Ovary (tissue), 7 donors: ENCODE measurements at regions not wholly inside any gene's neighbourhood (a gene's known extent, or its start where the extent isn't known, plus 50 kb on each side); places are given as distances from the start of the nearest gene placed in this dataset.

Experiments used
- DNase-seq, 5 donors: peaks; one replicate each; pipeline ENCODE4 v3.0.0-alpha.2; 2019 to 2020
- H3K27ac ChIP-seq, 2 donors: fragments of 200-600 bp; one replicate each; pipeline versions ENCODE4 v1.5.1 to v1.8.0; 2019 to 2022
- H3K27me3 ChIP-seq: fragments of 200-600 bp; one replicate; pipeline ENCODE4 v1.8.0; 2022
- H3K36me3 ChIP-seq: fragments of 200-600 bp; sonication (generic); one replicate; pipeline ENCODE4 v1.5.1; 2019
- H3K4me1 ChIP-seq: one replicate; pipeline ENCODE4 v1.8.1; 2013; ENCODE audit warnings: mild to moderate bottlenecking, moderate library complexity; ENCODE audit not compliant: insufficient read depth
- H3K4me3 ChIP-seq: fragments of 200-600 bp; sonication (generic); one replicate; pipeline ENCODE4 v1.5.1; 2017
- H3K9me3 ChIP-seq, 2 donors: fragments of 200-600 bp in 1 of 2; sonication (generic) in 1 of 2; one replicate each; pipeline versions ENCODE4 v1.5.1 to v1.8.1; 2013 to 2019; ENCODE audit warnings: mild to moderate bottlenecking in 1 of 2, moderate library complexity in 1 of 2
- EP300 ChIP-seq: sonication (generic); formaldehyde crosslinking; IDR thresholded peaks from one replicate; pipeline ENCODE4 v1.6.1; 2017; ENCODE audit warnings: antibody characterized with exemption
- POLR2A ChIP-seq: fragments of 450-650 bp; IDR thresholded peaks from one replicate; pipeline ENCODE4 v1.6.1; 2017; ENCODE audit warnings: antibody characterized with exemption, mild to moderate bottlenecking, moderate library complexity
- WGBS, 3 donors: extraction: QIAGEN DNeasy Blood & Tissue Kit in 1 of 3; methylation state at CpG; one replicate each; pipeline versions ENCODE4 v1.1.5 to v1.1.7; 2013 to 2017; 5-methylcytosine and 5-hydroxymethylcytosine counted together
- intact Hi-C, 4 donors: fragments of 100-400 bp; cut with DNase I; formaldehyde crosslinking; loops; one replicate each; pipeline versions ENCODE4 v1.11.0 to v1.15.1; 2022 to 2023
- TF ChIP-seq, protein P1 (sequence below), 3 donors: fragments of 450-650 bp in 2 of 3; fragments of 200-600 bp in 1 of 3; IDR thresholded peaks; one replicate each; pipeline versions ENCODE4 v1.5.1 to v1.8.0; 2016 to 2022; ENCODE audit warnings: antibody characterized with exemption in 3 of 3, mild to moderate bottlenecking in 1 of 3
- donor health status: DM: no; HTN: no; CAD: no; lungs with moderate emphysema.
- donor health status: DM: no; HTN: no; CAD: no.
- donor health status: Bipolar disorder and iron deficiency.
- donor health status: DM: no; HTN: no; CAD: no.
- donor health status: DM: yes; HTN: yes; CAD: no.

DNA sequence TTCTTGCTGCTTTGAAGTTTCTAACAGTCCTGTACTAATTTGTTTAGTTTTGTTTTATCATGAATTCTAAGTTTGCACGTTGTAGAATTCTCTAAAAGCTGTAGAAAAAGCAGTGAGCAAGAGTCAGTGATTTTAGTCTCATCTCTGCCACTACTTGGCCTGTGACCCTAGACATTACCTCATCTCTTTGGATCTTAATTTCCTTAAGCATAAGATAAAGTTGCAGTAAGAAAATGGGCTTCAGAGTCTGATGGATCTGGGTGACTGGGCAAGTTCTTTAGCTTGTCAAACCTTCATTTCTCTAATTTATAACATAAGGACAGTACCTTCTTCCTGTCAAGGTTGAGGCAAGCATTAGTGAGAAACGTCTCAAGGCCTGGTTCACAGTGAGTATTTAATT, 247.9 kb downstream of the DMRT2 start:
- no peak overlapping the region for H3K4me3 ChIP-seq
- H3K27me3 ChIP-seq, result no peaks in the 10 kb centered on the region
- no peak for DNase-seq
- H3K4me1 ChIP-seq, result no peaks in the 10 kb centered on the region
- intact Hi-C loops, result no loop called here
- TF ChIP-seq POLR2A (no peak), EP300 (no peak)
- TF ChIP-seq, protein P1, sequence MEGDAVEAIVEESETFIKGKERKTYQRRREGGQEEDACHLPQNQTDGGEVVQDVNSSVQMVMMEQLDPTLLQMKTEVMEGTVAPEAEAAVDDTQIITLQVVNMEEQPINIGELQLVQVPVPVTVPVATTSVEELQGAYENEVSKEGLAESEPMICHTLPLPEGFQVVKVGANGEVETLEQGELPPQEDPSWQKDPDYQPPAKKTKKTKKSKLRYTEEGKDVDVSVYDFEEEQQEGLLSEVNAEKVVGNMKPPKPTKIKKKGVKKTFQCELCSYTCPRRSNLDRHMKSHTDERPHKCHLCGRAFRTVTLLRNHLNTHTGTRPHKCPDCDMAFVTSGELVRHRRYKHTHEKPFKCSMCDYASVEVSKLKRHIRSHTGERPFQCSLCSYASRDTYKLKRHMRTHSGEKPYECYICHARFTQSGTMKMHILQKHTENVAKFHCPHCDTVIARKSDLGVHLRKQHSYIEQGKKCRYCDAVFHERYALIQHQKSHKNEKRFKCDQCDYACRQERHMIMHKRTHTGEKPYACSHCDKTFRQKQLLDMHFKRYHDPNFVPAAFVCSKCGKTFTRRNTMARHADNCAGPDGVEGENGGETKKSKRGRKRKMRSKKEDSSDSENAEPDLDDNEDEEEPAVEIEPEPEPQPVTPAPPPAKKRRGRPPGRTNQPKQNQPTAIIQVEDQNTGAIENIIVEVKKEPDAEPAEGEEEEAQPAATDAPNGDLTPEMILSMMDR (IDR thresholded peaks at IDR 0.05), result no peak
- no peaks in the 10 kb centered on the region for H3K36me3 ChIP-seq
- 11 to 18% (median 14%) methylated on average over 2 of the region's 2 CpGs for WGBS, 3 donors
- no peak overlapping the region for H3K27ac ChIP-seq
- no peaks in the 10 kb centered on the region for H3K9me3 ChIP-seq

DNA sequence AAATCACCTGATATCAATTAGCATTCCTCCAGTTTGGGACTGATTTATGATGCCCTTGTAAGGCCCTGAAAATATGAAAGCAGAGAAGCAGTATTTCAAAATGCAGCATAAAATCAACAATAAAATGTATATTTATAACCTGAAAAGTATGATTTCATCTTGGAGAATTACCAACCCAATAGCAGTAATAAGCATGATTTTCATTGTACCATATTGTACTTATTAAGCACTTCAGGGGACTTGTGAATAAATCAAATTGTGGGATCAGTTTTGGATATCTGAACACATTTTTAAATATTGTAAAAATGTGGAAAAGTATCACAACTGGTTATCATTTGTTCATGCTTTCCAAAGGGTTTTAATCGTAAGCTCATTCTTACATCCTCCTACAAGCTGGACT, 250.8 kb downstream of the DMRT2 start:
- Histone ChIP-seq H3K27me3 (no peaks in the 10 kb centered on the region), H3K9me3 (no peaks in the 10 kb centered on the region), H3K4me3 (no peak overlapping the region), H3K27ac (no peak overlapping the region), H3K36me3 (no peaks in the 10 kb centered on the region), H3K4me1 (no peaks in the 10 kb centered on the region)
- TF ChIP-seq EP300 (no peak), POLR2A (no peak)
- TF ChIP-seq, protein P1 (IDR thresholded peaks at IDR 0.05), result no peak
- WGBS, 3 donors, result 0% methylated on average over 1 of the region's 1 CpG
- intact Hi-C loops, result no loop called here
- no peak for DNase-seq

DNA sequence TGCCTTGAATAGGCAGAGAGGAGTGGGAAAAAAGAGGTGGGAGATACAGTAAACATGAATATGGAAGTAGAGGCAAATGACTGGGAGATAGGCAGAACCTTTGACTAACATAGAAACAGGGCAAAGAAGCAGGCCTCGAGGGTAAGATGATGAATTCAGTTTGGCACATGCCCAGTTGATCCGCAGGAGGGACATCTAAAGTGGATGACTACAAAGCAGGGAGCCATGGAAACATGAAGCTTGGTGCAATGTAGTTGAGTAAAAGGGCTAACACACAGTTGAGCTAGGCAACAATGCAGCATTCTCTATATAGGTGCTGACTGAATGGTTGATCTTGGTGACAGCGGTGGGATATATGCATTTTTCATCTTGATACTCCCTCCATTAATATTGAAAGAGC, 253.8 kb downstream of the DMRT2 start:
- H3K4me1 ChIP-seq, result no peaks in the 10 kb centered on the region
- H3K36me3 ChIP-seq, result no peaks in the 10 kb centered on the region
- H3K9me3 ChIP-seq, result no peaks in the 10 kb centered on the region
- H3K4me3 ChIP-seq, result no peak overlapping the region
- no peak for TF ChIP-seq POLR2A
- TF ChIP-seq, protein P1 (IDR thresholded peaks at IDR 0.05), result no peak
- no peak for TF ChIP-seq EP300
- H3K27me3 ChIP-seq, result no peaks in the 10 kb centered on the region
- H3K27ac ChIP-seq, result no peak overlapping the region
- intact Hi-C loops, result no loop called here
- DNase-seq, result no peak
- 69 to 80% (median 71%) methylated on average over 3 of the region's 3 CpGs for WGBS, 3 donors

DNA sequence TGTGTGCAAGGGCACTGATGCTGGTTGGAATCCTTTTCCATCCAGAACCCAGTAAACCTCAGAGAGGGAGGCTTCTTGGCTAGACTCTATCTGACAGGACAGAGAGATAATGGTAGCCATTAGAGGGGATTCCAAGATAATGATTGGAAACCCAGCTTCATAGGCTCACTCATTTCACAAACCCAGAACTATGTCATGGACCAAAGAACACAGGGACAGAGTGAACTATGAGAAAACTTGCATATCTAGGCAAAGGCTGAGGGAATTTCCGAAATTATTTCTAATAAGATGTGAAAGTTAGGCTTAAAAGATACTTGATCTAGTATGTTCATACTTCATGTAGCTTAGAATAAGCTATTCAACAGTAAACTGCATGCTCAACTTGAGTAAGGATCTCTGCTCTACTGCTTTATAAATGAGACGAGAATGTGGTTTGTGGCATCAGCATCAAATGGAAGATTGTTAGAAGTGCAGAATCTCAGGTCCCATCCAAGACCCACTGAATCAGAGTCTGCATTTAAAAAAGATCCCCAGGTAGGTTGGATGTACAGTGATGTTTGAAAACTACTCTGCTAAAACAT, 261.4 kb downstream of the DMRT2 start:
- WGBS, 3 donors, result 83 to 90% (median 88%) methylated on average over 2 of the region's 2 CpGs

More for the DNA sequence above, 261.4 kb downstream of the DMRT2 start:
- Histone ChIP-seq H3K36me3 (no peaks in the 10 kb centered on the region), H3K9me3 (no peaks in the 10 kb centered on the region), H3K4me3 (no peak overlapping the region), H3K27ac (no peak overlapping the region), H3K27me3 (no peaks in the 10 kb centered on the region), H3K4me1 (no peaks in the 10 kb centered on the region)
- TF ChIP-seq, protein P1 (IDR thresholded peaks at IDR 0.05), result no peak
- TF ChIP-seq POLR2A, result no peak
- no peak for TF ChIP-seq EP300
- no peak for DNase-seq
- intact Hi-C loops, result no loop called here
